Skeletal muscle tissue (tissue), 3 donors: ENCODE measurements at regions not wholly inside any gene's neighbourhood (a gene's known extent, or its start where the extent isn't known, plus 50 kb on each side); places are given as distances from the start of the nearest gene placed in this dataset.

Source experiments
- H3K27ac ChIP-seq: one replicate; pipeline ENCODE4 v1.7.0; 2013; ENCODE audit warnings: mild to moderate bottlenecking, low read depth, low read length, inconsistent platforms
- H3K27me3 ChIP-seq, 3 donors: one replicate each; pipeline ENCODE4 v1.7.0; 2013; ENCODE audit warnings: low read length in 3 of 3; ENCODE audit not compliant: control insufficient read depth in 3 of 3, insufficient read depth in 3 of 3
- H3K36me3 ChIP-seq, 3 donors: one replicate each; pipeline ENCODE4 v1.7.0; 2013; ENCODE audit warnings: low read length in 3 of 3; ENCODE audit not compliant: control insufficient read depth in 3 of 3, insufficient read depth in 3 of 3
- H3K4me1 ChIP-seq, 3 donors: one replicate each; pipeline ENCODE4 v1.7.0; 2013; ENCODE audit warnings: low read length in 3 of 3, mild to moderate bottlenecking in 3 of 3; ENCODE audit not compliant: control insufficient read depth in 3 of 3, insufficient read depth in 3 of 3
- H3K4me3 ChIP-seq, 3 donors: one replicate each; pipeline ENCODE4 v1.7.0; 2013; ENCODE audit warnings: low read length in 3 of 3
- H3K9ac ChIP-seq, 3 donors: one replicate each; pipeline ENCODE4 v1.7.0; 2013; ENCODE audit warnings: low read length in 3 of 3, mild to moderate bottlenecking in 3 of 3, moderate library complexity in 2 of 3, low read depth in 1 of 3
- H3K9me3 ChIP-seq, 3 donors: one replicate each; pipeline ENCODE4 v1.7.0; 2013; ENCODE audit warnings: low read length in 3 of 3; ENCODE audit not compliant: control insufficient read depth in 3 of 3
- donor health status: Osteomylitis.

GRCh38 chr13:40236566-40237168, 429.8 kb downstream of the FOXO1 start:
- Histone ChIP-seq H3K4me1 (peaks cover 52 to 54% (median 53%) of the 10 kb centered on the region in 3 donors), H3K4me3 (peak overlapping the region in 2 of 3 donors; percentile 33 to 57), H3K27ac (peak overlapping the region; percentile 83), H3K9me3 (no peaks in the 10 kb centered on the region), H3K27me3 (no peaks in the 10 kb centered on the region), H3K9ac (peak overlapping the region; percentile 16 to 66 (median 34)), H3K36me3 (no peaks in the 10 kb centered on the region)

DNA sequence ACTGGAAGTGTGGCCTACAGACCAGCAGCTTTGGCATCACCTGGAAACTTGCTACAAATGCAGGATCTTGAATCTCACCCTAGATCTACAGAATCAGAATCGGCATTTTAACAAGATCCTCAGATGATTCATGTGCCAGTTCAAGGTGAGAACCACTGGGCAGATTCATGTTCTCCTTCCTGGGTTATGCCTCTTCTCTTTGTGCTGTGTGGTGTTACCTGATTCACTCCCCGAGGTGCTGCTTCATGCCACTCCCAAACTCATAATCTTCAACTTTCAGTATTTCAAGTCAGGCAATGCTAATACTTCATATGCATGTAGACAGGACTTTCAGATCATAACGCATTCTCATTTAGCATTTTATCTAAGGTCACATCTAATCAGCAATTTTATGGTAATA, 427.7 kb downstream of the FOXO1 start:
- Histone ChIP-seq H3K9me3 (no peaks in the 10 kb centered on the region), H3K27ac (no peak overlapping the region), H3K9ac (no peak overlapping the region), H3K36me3 (no peaks in the 10 kb centered on the region), H3K4me1 (peaks cover 32 to 35% (median 34%) of the 10 kb centered on the region in 3 donors), H3K4me3 (no peak overlapping the region), H3K27me3 (no peaks in the 10 kb centered on the region)

- H3K9me3 ChIP-seq, result no peaks in the 10 kb centered on the region
- no peaks in the 10 kb centered on the region for H3K27me3 ChIP-seq
- no peak overlapping the region for H3K9ac ChIP-seq
- peaks cover 18 to 22% (median 21%) of the 10 kb centered on the region in 3 donors for H3K4me1 ChIP-seq
- no peak overlapping the region for H3K27ac ChIP-seq
- no peak overlapping the region for H3K4me3 ChIP-seq
- no peaks in the 10 kb centered on the region for H3K36me3 ChIP-seq
Measured at GRCh38 chr13:40240293-40240692, 426.1 kb downstream of the FOXO1 start.

DNA sequence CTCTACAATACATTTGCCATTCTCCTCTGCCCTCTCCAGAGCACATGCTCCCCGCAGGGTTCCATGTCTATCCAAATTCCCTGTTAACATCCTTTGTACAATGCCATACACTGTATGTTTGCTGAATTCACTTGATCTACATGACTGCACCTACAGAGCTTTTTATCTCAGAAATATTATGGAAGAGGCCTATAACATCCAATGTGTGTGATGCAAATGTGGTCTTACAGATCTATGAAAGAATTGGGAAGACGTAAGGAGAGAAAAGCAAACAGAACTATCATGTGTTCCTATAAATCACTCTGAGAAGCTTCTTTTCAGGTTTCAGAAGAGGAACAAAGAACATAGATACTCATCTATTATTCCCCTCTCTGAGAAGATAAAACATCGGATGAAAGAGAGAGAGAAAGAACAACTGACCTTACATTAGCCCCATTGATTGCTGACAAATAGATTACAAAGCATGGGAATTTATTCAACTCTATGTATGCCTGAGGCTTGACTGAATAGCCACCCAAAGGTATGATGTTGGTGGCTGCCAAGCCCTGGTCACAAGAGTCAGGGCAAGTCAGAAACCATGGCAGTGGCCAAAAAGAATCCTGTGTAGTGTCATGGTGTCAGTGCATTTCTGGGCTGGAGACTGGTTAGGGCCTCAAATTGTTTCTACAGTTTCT, 425.2 kb downstream of the FOXO1 start:
- H3K9ac ChIP-seq, result no peak overlapping the region
- no peaks in the 10 kb centered on the region for H3K9me3 ChIP-seq
- H3K4me1 ChIP-seq, result peaks cover 10 to 13% (median 12%) of the 10 kb centered on the region in 3 donors
- no peaks in the 10 kb centered on the region for H3K27me3 ChIP-seq
- no peaks in the 10 kb centered on the region for H3K36me3 ChIP-seq
- H3K4me3 ChIP-seq, result no peak overlapping the region
- H3K27ac ChIP-seq, result no peak overlapping the region

- Histone ChIP-seq H3K27ac (no peak overlapping the region), H3K9me3 (no peaks in the 10 kb centered on the region), H3K36me3 (no peaks in the 10 kb centered on the region), H3K27me3 (no peaks in the 10 kb centered on the region), H3K9ac (no peak overlapping the region), H3K4me3 (no peak overlapping the region), H3K4me1 (no peaks in the 10 kb centered on the region)
Measured at GRCh38 chr13:40243047-40243446, 423.4 kb downstream of the FOXO1 start.

DNA sequence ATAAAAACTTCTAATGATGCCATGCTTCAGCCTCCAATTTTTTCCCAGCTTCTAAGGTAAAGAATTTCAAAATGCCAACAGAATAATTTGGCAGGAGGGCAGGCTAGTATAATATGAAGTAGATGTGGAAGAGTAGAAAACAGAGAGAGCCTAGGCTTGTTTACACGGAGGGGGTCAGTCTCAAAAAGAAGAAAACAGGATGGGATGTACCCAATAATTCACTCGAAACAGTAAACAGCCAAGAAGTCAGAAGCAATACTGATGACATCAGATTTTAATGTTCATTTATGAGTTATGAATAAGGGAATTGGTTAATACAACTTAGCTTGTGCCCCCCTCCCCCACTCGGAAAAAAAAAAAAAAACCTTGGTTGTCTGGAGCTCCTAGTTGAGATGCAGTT, 422.5 kb downstream of the FOXO1 start:
- H3K36me3 ChIP-seq, result no peaks in the 10 kb centered on the region
- H3K9me3 ChIP-seq, result no peaks in the 10 kb centered on the region
- H3K27me3 ChIP-seq, result no peaks in the 10 kb centered on the region
- no peak overlapping the region for H3K27ac ChIP-seq
- no peak overlapping the region for H3K4me3 ChIP-seq
- H3K4me1 ChIP-seq, result no peaks in the 10 kb centered on the region
- no peak overlapping the region for H3K9ac ChIP-seq

- no peak overlapping the region for H3K27ac ChIP-seq
- H3K4me3 ChIP-seq, result no peak overlapping the region
- no peak overlapping the region for H3K9ac ChIP-seq
- H3K36me3 ChIP-seq, result no peaks in the 10 kb centered on the region
- H3K27me3 ChIP-seq, result no peaks in the 10 kb centered on the region
- peaks cover 0 to 2% (median 0%) of the 10 kb centered on the region in 3 donors for H3K9me3 ChIP-seq
- H3K4me1 ChIP-seq, result no peaks in the 10 kb centered on the region
Measured at GRCh38 chr13:40245567-40245966, 420.9 kb downstream of the FOXO1 start.

GRCh38 chr13:40247845-40248244, 418.6 kb downstream of the FOXO1 start:
- H3K36me3 ChIP-seq, result no peaks in the 10 kb centered on the region
- no peak overlapping the region for H3K4me3 ChIP-seq
- H3K9me3 ChIP-seq, result peaks cover 0 to 2% (median 0%) of the 10 kb centered on the region in 3 donors
- no peak overlapping the region for H3K9ac ChIP-seq
- H3K27ac ChIP-seq, result no peak overlapping the region
- H3K4me1 ChIP-seq, result no peaks in the 10 kb centered on the region
- H3K27me3 ChIP-seq, result no peaks in the 10 kb centered on the region

- Histone ChIP-seq H3K27ac (no peak overlapping the region), H3K9me3 (peaks cover 0 to 2% (median 0%) of the 10 kb centered on the region in 3 donors), H3K4me1 (peaks cover 3 to 6% (median 3%) of the 10 kb centered on the region in 3 donors), H3K9ac (no peak overlapping the region), H3K27me3 (no peaks in the 10 kb centered on the region), H3K4me3 (no peak overlapping the region), H3K36me3 (no peaks in the 10 kb centered on the region)
Measured at GRCh38 chr13:40251343-40252032, 415.0 kb downstream of the FOXO1 start.

DNA sequence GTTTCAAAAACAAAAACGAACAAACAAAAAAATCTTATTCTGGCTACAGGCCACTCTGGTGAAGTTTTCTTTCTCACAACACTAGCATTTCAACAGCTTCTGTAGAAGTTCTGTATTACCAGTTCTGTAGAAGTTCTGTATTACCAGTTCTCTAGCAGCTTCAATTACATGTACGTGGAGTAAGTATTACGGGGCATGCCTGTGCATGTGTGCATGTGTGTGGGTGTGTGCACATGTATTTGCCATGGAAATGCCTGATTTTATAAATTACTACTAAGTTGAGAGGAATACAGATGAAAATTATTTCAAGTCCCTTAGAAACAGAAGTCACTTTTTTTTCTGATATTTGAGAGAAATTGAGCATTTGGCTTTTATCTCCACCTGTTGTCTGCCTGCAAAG, 414.2 kb downstream of the FOXO1 start:
- H3K36me3 ChIP-seq, result no peaks in the 10 kb centered on the region
- no peak overlapping the region for H3K4me3 ChIP-seq
- peaks cover 3 to 6% (median 3%) of the 10 kb centered on the region in 3 donors for H3K4me1 ChIP-seq
- peaks cover 0 to 2% (median 0%) of the 10 kb centered on the region in 3 donors for H3K9me3 ChIP-seq
- H3K9ac ChIP-seq, result no peak overlapping the region
- H3K27ac ChIP-seq, result no peak overlapping the region
- H3K27me3 ChIP-seq, result no peaks in the 10 kb centered on the region
